ENCODE measurements at regions not wholly inside any gene's neighbourhood (a gene's known extent, or its start where the extent isn't known, plus 50 kb on each side); places are given as distances from the start of the nearest gene placed in this dataset.

- no peak for TF ChIP-seq CTCF (IDR thresholded peaks at IDR 0.05; ENCODE audit: borderline replicate concordance, extremely low read depth, low read length, poor library complexity, severe bottlenecking)
- no peak for TF ChIP-seq EZH2 (IDR thresholded peaks at IDR 0.05; ENCODE audit: borderline replicate concordance, low read depth, low read length, severe bottlenecking)
These were observed 426.5 kb upstream of the CDIN1 start for GRCh38 chr15:36152936-36153335.

Measured in DND-41 (cell line).